SHP77 (cell line): ENCODE measurements at regions not wholly inside any gene's neighbourhood (a gene's known extent, or its start where the extent isn't known, plus 50 kb on each side); places are given as distances from the start of the nearest gene placed in this dataset.
A peak's percentile ranks its signal among the peaks of the same experiment; 100 is the strongest.
"Not testable (repeated sequence)": the region's sequence is repeated elsewhere in the genome, so short reads cannot be mapped to it uniquely, and the experiment has no call there.

Experiments used
- DNase-seq, 2 experiments: peaks; one replicate each; lab custom pipeline; 2025; lab: John Stamatoyannopoulos, UW

DNA sequence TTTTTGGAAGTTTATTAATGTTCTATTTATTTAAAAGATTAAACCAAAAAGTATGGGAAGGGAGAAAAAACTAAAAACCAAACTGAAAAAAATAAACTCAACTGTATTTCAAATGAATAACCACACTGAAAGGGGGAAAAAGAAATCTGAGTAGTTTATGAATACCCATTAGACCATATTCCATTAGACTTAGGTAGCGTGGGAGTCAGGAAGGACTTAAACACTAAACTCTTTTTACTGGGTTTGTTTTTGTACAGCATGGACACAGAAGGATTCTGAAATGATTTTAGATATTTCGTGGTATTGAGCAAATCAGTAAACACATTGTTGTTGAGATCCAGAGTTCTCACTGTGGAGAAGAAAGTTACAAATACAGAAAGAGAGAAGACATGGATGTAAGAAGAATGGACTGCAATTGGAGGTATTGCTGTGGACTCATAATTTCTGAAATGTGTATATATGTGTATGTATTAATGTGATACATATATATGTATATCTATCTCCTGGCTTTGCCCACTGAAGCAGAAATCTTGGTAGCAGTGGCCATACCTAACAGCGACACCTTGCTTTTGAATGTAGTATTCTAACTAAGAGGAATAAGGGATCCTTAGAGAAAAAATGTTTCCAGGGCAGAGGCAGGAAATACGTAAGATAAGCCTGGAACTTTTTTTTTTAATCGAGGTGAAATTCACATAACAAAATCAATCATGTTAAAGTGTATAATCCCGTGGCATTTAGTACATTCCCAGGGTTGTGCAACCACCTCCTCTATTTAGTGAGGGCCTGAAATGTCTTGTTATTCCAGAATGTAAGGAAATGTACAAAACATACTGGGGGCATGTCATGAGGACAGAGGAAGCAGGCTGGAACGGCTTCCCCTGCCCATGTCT lies 228.8 kb downstream of the SMARCA2 start:
- no peak for DNase-seq

DNA sequence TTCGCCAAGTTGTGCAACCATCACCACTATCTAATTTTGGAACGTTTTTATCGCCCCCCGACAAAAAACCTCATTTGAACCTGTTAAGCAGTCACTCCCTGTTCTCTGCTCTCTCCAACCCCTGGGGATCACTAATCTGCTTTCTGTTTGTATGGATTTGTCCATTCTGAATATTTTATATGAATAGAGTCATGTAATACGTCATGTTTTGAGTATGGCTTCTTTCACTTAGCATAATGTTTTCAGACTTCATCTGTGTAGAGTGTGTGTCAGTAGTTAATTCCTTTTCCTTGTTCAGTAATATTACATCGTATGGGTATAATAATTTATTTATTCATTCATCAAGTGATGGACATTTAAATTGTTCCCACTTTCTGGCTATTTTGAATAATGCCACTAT lies 232.2 kb downstream of the SMARCA2 start:
- DNase-seq: no peak

DNA sequence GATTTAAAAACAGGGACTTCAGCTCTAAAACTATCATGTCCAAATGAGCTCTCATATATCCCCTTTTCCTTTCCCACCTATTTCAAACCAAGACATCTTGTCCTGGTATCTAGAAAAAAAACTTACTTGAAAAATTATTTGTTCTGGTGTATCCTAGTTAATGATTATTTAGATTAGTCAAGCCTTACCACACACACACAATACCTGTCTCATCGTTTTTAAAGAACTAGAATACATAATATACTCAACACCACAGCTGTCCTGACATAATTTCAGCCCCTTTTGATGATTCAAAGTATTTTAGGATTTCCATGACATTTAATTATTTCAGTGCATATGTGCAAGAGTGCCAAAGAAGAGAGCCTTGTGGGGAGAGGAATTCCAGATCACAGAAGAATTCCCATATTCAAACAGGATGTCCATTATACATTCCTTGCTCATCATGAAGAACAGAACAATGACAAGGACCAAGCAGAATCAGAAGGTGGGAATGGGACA lies 233.7 kb downstream of the SMARCA2 start:
- DNase-seq: no peak

DNA sequence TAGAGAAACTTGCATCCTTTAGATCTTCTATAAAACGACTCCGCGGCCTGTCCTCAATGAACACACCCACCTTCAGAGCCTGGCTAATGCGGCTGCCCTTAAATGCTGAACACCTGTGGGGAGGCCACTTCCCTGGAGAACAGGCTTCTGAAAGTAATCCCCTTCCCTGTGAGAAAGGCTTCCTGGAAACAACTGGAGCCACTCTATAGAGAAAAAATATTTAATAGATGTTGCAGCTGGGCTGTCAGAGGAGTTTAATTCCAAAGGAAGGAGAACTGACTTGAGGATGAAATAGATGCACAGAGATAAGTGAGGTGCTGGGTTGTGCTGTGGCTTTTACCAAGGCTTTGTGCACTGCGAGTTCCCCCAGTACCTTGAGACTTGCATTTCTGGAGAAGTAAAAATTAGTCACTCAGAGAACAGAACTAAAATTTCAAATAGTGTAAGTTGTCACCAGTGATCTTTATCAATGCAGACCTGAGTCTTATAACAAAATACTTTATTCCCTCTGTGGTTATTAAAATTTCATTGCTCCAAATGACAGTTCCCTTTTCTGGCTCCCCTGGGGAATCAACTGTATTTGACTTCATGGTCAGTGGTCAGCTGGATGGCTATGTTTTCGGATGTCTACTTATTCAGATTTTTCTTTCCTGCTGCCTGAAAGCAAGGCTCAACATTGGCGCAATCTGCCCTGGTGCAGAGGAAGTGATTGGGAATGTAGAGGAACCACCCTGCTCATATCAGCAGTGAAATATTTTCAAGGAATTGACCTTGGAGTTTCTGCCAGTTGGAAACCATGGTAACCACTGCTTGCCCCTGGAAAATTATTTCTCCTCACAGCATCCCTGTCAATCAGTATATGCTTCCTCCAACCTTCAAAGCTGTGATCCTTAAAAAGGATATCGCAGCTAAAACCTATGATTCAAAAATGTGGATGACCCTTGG lies 238.8 kb downstream of the SMARCA2 start:
- DNase-seq: no peak

DNA sequence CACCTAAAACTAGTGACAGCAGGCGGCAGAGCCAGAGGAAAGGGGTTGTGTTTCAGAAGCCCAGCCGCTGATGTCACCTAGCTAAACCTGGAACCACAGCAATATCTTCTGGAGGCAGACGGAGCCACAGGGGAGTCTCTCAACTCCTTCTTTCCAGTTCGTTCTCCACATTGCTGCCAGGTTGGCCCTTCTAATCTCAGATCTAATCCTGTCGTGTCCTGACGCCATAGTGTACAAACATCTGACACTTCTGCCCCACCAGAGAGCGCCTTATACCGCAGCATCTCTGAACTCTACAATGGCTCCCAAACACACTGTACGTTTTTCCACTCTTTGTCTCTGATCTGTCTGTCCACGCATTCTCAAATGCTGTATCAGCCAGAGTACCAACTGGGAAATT lies 240.0 kb downstream of the SMARCA2 start:
- no peak for DNase-seq

DNA sequence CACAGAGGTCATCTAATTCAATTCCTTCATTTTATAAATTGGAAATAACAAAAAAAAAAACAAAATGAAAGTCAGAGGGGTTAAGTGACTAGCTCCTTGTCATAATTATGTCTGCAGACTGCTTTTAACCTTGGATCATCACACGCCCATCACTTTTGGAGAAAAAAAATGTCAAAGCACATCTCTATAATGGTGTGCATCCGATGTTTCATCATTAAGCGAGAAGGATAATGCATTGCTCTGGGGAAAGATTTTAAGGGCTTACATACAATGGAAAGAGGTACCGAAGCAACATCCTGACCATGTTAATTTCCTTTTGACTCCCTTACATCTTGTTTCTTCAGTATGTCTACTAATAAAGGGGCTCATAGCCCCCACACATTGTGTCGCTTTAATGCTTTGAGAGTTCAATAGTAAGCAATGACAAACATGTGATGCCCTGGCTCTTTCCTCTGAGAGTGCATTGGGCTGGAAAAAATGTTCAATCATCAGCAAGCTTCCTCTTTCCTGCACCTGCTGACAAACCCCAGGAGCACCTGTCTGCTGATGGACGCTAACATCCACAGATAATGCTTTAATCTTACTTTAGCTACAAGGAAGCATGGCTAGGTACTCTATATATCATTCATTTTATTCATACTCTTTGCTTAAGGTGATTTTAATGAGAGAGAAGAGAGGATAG lies 242.2 kb downstream of the SMARCA2 start:
- peak in 1 of 2 experiments; percentile 14 for DNase-seq

DNA sequence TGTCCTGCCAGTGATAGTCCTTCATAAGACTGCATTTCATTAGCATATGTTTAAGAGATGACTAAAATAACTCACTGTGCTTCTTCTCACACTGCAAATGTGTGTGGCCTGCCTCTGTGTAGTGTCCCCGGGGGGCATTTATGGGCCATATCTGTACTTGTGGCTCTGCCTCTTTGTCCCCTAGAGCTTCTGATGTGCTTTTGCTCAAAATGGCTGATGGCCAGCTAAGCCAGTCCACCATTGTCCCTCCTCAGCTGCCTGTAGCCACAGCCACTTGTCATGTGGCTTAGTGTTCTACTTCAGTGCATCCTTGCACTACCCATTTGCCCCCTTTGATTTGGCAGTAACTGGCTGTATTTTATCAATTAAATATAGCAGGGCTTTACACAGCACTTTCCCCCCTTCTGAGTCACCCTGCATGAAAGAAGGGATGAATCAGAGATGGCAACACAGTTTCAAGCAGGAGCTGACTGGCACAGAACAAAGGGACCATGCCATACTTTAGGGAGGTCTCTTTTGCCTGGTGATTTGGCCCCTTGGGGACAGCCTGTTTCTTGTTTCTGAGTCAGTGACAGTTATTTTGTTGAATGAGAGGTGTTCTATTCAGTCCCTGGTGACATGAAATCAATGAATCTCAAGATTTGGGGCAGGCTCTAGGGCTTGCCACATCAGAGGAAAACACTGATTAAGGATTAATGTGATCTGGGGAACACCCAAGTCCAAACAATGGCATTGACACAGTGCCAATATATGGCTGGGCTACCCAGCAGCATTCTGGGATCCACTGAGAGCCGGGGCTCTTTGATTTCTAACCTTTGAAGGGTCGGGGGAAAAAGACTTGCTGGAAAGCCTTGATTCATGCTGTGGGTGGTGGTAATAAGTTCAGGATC lies 245.5 kb downstream of the SMARCA2 start:
- no peak for DNase-seq

DNA sequence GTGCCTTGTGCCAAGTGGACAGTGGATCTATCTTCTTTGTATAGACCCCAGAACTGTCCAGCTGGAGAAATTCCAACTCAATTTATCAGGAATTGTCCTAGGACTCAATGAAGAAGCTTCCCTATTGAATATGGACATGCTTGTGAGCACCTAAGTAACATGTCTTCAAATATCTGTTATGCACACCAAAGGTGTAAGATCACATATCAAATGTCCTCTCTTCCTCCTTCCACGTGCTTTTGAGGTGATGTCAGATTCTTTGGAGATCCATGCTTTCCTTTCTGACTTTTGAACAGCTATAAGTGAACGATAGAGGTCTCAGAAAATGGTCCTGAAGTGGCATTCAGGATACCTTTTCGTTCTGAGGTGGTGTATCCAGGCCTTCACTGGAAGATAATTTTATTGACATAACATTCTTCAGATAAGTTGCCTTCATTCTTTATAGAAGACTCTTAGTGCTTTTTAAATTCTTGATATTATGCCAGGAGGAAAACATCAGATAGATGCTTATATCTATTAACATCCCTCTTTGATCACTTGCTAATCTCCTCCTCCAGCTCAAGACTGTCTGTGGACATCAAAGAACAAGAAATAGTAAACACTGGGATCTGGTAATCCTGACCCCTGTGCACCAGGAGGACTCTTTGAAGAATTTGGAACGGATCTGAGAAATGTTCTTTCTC lies 246.4 kb downstream of the SMARCA2 start:
- no peak for DNase-seq

DNA sequence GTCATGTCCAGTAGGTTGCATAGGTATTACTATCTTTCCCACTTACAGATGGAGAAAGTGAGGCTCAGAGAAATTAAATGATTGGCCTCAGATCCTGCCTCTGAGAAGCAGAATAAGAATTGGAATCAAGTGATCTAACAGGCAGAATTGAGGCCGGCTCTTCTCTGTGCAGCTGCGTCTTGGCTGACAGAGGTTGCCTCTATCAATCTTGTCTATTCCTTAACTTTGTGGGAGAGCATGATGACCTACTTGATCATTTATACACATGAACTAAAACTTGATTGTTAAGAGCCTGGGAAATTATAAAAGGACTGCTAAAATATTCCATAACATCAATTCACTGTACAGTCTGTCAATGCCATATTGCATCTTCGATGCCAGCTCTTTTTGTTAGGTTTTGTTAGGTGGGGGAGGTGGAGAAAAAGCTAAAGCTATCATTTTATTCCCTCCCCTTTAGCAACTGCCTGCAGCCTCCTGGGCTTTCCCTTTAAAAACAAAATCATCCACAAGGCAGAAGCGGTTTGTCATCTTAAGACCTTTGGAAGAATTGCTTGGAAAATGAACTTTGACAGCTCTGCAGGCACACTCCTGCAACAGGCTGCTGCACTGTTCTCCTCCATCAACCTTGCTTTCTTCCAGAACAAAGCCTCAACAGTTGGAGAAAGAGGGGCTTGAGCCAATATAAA lies 247.4 kb downstream of the SMARCA2 start:
- DNase-seq: no peak

DNA sequence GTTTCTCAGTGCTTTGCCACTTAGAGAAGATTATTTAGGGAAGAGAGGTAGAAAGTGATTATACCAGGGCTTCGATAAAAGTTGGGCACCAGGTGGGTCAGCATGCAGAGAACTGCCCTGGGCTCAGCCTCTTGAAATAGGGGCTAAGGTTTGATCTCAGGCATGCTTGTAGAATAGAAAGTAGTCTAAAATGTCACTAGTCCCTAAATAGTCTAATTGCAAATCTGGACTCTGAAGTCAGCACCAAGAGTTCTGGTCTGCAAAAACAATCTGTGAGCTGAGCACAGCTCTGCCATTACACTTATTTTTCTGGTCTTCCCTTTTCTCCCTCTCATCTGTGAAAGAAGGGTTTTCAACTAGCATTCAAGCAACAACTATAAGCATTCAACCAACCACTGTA lies 248.0 kb downstream of the SMARCA2 start:
- DNase-seq: no peak

DNA sequence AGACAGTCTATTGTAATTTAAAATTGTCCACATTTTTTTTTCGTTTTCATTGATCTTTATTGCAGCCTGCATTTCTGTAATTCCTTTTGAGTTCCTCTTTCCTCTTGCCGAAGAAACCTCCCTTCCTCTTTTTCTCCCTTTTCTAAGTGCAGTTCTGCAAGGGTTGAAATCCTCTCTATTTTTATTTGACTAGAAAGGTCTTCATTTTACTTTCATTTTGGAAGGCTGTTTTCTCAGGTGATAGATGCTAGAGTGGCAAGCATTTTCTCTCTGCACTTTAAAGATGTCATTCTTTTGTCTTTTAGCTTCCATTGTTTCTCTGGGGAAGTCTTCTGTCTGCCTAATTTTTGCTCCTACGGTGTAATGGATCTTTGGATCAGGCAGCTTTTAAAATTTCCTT lies 248.5 kb downstream of the SMARCA2 start:
- no peak for DNase-seq

DNA sequence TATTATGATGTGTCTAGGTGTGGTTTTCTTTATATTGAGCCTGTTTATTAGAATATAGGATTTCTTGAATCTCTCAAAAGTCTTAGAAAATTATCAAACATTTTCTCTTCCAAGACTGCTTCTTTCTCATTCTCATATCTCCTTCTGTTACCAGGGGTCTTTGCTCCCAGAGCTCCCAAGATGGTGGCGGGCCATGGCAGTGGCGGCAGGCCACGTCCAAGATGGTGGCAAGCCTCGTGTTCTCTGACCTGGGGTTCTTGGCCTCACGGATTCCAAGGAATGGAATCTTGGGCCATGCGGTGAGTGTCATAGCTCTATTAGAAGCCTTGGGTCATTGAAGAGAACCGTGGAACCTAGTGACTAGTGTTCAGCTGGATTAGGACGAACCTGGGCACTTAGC lies 248.9 kb downstream of the SMARCA2 start:
- DNase-seq: no peak

DNA sequence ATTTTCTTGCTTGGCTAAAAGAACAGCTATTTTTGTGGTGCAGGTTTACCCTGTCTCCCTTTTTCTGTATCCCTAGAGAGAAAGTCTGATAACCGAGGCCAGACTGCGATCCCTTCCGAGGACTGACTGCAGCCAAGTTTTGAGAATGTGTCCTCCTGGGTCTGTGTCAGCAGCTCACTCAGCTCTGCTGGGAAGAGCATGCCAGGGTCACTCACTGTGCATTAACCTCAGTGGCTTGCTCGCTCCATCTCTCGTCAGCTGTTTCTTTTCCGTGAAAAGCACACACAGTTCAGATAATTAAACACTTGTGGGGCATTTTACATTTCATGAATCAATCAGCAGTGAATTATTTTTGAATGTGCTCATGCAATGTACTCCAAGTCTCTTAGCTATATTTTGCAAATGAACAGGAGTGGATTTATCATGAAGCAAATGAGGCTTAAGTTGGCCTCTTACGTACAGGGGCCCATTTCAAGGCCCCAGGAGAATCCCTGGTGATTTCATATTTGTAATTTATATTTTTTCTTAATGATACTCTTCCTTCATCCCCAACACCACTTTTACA lies 252.1 kb downstream of the SMARCA2 start:
- DNase-seq: no peak

DNA sequence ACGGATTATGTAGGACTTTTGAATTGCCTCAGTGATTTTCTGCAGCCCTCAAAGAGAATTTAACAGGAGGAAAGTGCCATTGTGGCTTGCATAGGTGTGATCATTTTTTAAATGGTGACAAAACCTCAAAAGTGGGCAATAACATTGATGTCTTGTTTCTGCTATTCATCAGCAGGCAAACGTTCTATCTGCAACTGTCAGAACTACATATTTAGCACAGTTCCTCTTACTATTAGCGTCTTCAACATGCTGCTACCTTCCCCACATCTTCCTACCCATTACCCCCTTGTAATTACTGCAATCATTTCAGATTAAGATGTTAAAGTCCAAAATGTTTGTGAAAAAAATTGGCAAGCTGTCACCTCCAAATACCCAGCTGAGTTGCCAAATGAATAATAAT lies 254.6 kb downstream of the SMARCA2 start:
- DNase-seq: no peak

DNA sequence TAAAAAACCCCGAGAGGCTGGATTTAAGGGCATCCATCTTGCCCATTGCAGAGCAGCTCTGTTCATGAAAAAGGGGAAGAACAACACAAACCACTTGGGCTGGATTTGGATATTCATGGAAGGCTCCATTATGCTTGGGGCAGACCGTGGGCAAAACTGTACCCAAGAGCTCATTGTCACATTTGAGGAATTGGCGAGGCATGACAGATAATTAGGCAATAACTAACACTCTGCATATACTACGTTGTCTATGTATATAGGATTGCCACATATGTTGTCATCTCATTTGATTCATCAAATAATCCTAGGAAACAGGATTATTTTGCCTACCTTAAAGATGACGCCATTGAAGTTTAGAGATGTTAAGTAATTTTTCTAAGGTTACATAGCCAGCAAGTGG lies 255.4 kb downstream of the SMARCA2 start:
- DNase-seq: no peak

DNA sequence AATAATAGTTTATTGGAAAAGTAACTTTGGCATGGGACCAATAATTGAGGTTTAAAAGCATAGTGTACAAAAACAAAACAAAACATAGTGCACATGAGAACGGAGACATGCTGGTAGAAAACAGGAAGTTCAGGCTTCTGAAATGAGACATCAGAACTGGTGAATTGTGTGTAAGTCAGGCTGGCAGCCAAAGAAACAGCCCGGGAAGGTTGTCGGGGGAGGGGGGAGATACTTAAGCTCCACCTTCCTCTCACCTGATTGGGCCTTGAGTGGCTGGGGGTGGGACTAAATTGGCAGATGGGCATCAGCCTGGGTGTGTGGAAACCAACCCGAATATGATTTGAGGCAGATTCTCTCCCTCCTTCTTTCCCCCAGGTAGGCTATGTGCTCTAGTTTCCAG lies 256.3 kb downstream of the SMARCA2 start:
- DNase-seq: no peak

DNA sequence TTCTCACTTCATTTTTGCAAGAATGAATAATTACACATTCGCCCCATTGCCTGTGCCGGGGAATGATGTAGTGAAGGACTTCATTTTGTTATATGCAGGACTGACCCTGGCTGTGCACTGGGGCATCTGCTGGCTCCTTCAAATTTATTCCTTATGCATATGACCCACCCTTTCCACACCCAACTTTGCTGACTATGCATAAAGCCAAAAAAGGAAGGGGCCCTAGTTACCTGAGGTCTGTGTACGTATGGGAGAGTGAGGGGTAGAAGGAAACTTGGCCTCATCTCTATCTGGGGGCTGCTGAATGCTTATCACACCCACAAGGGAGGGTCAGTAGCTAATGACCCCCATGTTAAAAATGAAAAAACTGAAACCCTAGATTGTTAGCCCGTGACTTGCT lies 259.6 kb downstream of the SMARCA2 start:
- no peak for DNase-seq

DNA sequence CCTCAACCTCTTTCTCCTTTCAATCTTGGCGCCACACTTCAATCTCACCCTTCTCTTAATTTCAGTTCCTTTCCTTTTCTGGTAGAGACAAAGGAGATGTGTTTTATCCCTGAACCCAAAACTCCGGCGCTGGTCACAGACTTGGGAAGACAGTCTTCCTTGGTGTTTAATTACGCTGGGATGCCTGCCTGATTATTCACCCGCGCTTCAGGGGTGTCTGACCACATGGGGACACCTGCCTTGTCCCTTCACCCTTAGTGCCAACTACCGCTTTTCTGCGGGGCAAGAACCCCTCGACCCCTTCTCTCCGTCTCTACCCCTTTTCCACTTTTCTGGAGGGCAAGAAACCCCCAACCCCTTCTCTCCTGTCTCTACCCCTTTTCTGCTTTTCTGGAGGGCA lies 261.1 kb downstream of the SMARCA2 start:
- no peak for DNase-seq

DNA sequence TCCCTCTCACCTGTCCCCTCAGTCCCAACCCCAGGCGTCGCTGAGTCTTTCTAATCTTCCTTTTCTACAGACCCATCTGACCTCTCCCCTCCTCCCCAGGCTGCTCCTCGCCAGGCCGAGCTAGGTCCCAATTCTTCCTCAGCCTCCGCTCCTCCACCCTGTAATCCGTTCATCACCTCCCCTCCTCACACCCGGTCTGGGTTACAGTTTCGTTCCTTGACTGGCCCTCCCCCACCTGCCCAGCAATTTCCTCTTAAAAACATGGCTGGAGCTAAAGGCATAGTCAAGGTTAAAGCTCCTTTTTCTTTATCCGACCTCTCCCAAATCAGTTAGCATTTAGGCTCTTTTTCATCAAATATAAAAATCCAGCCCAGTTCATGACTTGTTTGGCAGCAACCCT lies 262.0 kb downstream of the SMARCA2 start:
- not testable (repeated sequence) for DNase-seq

DNA sequence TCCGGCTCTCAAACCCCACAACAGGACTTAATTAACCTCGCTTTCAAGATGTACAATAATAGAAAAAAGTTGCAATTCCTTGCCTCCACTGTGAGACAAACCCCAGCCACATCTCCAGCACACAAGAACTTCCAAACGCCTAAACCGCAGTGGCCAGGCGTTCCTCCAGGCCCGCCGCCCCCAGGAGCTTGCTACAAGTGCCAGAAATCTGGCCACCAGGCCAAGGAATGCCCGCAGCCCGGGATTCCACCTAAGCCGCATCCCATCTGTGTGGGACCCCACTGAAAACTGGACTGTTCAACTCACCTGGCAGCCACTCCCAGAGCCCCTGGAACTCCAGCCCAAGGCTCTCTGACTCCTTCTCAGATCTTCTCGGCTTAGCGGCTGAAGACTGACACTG lies 262.5 kb downstream of the SMARCA2 start:
- DNase-seq: not testable (repeated sequence)
